SH-SY5Y (cell line): ENCODE measurements at regions not wholly inside any gene's neighbourhood (a gene's known extent, or its start where the extent isn't known, plus 50 kb on each side); places are given as distances from the start of the nearest gene placed in this dataset.

Experiments used
- GATA2 ChIP-seq: IDR thresholded peaks from 2 replicates; pipeline ENCODE4 v1.6.1; 2011; ENCODE audit warnings: mild to moderate bottlenecking, low read depth, low read length
- GATA3 ChIP-seq: IDR thresholded peaks from 2 replicates; pipeline ENCODE4 v1.6.1; 2011; ENCODE audit warnings: low read depth, mild to moderate bottlenecking, low read length, moderate library complexity

DNA sequence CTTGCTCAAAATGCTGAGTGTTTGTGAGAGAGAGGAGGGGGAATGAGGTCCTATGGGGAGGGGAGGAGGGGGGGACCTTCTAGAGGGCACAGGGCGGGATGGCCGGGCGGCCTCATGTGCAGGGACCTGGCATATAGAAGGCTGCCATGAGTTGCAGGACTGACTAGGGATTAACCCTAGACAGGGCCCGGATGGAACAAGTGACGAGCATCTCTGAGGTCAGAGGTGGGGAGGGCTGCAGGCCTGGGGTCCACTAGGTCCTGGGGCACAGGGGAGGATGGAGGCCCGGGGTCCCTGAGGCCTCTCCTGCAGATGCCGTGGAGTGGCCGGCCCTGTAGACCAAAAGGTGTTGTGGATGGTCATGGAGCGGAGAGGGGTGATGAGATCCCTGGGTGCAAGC is 104.0 kb upstream of the EIF5 start:
- no peak for TF ChIP-seq GATA2
- TF ChIP-seq GATA3, result no peak
